ENCODE measurements at regions not wholly inside any gene's neighbourhood (a gene's known extent, or its start where the extent isn't known, plus 50 kb on each side); places are given as distances from the start of the nearest gene placed in this dataset.

DNA sequence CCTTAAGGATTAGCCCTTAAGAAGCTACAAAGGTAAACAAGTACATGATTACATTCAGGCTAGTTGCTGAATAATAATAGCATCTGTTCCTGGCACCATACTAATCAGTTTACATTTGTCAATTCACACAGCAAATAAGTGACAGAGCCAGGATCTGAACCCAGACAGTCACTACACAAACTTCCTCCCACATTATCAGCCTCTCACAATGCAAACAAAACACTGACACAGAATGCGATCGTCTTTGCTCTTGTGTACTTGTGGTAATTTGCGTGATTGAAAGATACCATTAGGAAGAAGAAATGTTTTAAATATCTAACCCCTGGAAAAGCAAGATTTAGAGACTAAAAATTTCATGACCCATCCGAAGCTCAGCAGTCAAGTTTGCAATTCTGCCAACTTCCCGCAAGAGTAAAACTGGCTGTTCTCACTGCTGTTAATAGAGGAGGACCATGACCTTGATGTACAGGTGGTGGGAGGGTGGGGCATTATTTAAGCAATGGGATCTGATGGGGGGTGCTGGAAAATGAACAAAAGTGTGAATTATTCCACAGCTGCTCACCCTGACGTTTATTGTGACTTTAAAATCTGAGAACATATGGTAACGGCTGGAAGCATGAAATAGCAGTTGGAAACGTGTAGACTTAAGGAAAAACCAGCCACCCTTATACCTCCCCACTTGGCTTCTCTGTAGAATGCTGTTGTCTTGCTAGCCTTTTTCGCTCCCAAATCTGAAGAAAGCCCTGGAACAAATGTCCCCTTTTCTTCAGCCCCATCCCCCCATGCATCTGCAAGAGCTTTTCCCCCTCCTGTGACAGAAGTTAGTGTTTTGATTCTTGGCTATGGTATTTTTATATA lies 95.3 kb upstream of the ARMC2 start:
- no peak overlapping the region for H3K4me3 ChIP-seq (ENCODE audit: low read length)
- 83% methylated on average over 9 of the region's 9 CpGs for WGBS
- DNase-seq (no peak), ATAC-seq (no peak)
- H3K27ac ChIP-seq (ENCODE audit: low read length), result no peak overlapping the region
- H3K4me1 ChIP-seq (ENCODE audit: control insufficient read depth, insufficient read depth, low read length), result peaks cover 7% of the 10 kb centered on the region
- intact Hi-C loops (cut with DNase I), result no loop called here
- H3K9me3 ChIP-seq (ENCODE audit: control insufficient read depth, low read length), result no peaks in the 10 kb centered on the region
- no peaks in the 10 kb centered on the region for H3K27me3 ChIP-seq (ENCODE audit: control insufficient read depth, insufficient read depth)

DNA sequence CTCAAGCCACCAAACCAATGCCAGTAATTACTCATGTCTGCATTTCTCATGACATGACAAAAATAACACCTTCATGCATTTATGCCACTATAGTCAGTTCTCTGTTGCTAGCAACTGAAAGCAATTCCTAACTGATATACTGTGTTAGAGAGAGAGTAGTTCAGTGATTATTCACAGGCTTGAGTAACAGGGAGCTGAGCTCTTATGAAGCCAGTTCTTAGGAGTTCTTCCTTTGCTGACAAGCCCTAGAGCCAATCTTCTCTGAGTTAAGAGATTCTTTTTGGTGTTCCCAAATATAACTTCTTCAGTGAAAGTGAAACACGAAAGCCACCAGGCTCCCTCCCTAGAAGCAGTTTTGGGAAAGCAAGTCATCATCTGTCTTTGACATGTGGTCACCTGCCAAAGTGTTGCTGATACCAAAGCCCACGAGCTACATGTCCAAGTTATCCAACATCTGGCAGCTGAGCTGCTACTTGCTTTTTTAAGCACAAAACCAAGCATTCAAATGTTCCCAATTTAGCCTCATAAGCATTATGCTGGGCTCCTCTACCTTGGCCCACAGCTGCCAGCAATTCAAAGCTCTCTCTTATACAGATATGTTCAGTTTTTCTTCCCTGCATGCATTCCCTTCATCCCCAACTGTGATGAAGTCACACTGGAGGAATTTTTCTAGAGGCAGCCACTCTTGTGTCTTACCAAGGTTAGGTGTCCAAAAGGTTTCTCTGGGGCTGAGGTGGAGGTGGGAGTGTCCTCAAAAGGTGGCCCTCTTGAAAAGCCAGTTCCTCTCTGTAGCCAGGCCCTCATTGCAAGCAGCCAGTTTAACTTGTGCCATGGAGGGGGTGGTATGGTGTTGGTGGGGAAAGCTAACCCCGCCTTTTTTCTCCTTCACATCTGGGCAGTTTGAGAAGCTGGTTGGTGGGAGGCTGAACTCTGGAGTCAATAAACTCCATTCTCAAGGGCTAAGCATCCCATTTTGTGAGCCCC lies 92.7 kb upstream of the ARMC2 start:
- DNase-seq (no peak), ATAC-seq (peak; percentile 49 to 51)
- WGBS, result 54% methylated on average over 3 of the region's 3 CpGs
- Histone ChIP-seq H3K27ac (ENCODE audit: low read length) (no peak overlapping the region), H3K4me3 (ENCODE audit: low read length) (no peak overlapping the region), H3K9me3 (ENCODE audit: control insufficient read depth, low read length) (no peaks in the 10 kb centered on the region), H3K27me3 (ENCODE audit: control insufficient read depth, insufficient read depth) (no peaks in the 10 kb centered on the region), H3K4me1 (ENCODE audit: control insufficient read depth, insufficient read depth, low read length) (peaks cover 7% of the 10 kb centered on the region)
- intact Hi-C loops (cut with DNase I), result no loop called here

DNA sequence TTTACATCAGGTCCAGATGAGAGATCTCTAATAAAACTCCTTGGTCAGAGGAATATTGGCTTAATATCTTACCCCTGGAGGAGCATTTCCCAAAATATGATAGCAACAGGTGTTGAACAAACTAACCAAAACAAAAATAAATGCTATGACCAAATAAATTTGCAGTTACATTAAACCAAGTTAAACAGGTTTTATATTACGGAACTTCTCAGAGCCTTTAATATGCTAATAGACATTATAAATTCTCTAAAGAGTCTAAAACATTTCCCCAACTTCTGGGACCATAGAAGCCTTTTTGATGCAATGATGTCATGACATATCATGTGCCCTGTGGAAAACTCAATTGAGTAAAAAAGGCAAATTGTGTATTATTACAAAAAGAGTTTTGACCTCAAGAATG lies 90.9 kb upstream of the ARMC2 start:
- no peak for ATAC-seq
- no peaks in the 10 kb centered on the region for H3K27me3 ChIP-seq (ENCODE audit: control insufficient read depth, insufficient read depth)

DNA sequence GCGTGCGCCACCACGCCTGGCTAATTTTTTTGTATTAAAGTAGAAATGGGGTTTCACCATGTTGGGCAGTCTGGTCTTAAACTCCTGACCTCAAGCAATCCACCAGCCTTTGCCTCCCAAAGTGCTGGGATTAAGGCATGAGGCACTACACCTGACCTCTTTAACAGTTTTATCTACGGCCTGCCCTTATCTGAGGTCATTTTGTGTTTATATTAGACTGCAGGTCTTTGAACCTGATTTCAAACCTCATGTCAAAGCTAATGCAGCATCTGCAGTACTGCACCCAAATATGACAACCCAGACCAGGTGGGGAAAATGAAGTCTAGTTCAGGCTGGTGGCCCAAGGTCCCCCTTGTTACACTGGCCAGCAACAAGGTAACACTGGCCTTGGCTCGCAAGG lies 89.3 kb upstream of the ARMC2 start:
- Histone ChIP-seq H3K4me1 (ENCODE audit: control insufficient read depth, insufficient read depth, low read length) (peaks cover 9% of the 10 kb centered on the region), H3K9me3 (ENCODE audit: control insufficient read depth, low read length) (no peaks in the 10 kb centered on the region), H3K27ac (ENCODE audit: low read length) (no peak overlapping the region), H3K27me3 (ENCODE audit: control insufficient read depth, insufficient read depth) (no peaks in the 10 kb centered on the region), H3K4me3 (ENCODE audit: low read length) (no peak overlapping the region)
- DNase-seq (no peak), ATAC-seq (no peak)
- 89% methylated on average over 5 of the region's 5 CpGs for WGBS
- intact Hi-C loops (cut with DNase I), result no loop called here

More for the DNA sequence above, 90.9 kb upstream of the ARMC2 start:
- Histone ChIP-seq H3K9me3 (ENCODE audit: control insufficient read depth, low read length) (no peaks in the 10 kb centered on the region), H3K27ac (ENCODE audit: low read length) (no peak overlapping the region), H3K4me1 (ENCODE audit: control insufficient read depth, insufficient read depth, low read length) (peaks cover 10% of the 10 kb centered on the region), H3K4me3 (ENCODE audit: low read length) (no peak overlapping the region)
- 99% methylated on average over 1 of the region's 1 CpG for WGBS
- intact Hi-C loops (cut with DNase I), result no loop called here
- DNase-seq, result no peak

- Histone ChIP-seq H3K4me3 (ENCODE audit: low read length) (no peak overlapping the region), H3K9me3 (ENCODE audit: control insufficient read depth, low read length) (no peaks in the 10 kb centered on the region), H3K27ac (ENCODE audit: low read length) (no peak overlapping the region), H3K27me3 (ENCODE audit: control insufficient read depth, insufficient read depth) (no peaks in the 10 kb centered on the region), H3K4me1 (ENCODE audit: control insufficient read depth, insufficient read depth, low read length) (peaks cover 12% of the 10 kb centered on the region)
- DNase-seq (peak in 1 of 3 donors; percentile 58), ATAC-seq (peak; percentile 33 to 46)
- intact Hi-C loops (cut with DNase I), result no loop called here
- 49% methylated on average over 9 of the region's 9 CpGs for WGBS
Observed at GRCh38 chr6:108760126-108761050, 87.8 kb upstream of the ARMC2 start.

- Histone ChIP-seq H3K4me3 (ENCODE audit: low read length) (no peak overlapping the region), H3K4me1 (ENCODE audit: control insufficient read depth, insufficient read depth, low read length) (peaks cover 9% of the 10 kb centered on the region), H3K9me3 (ENCODE audit: control insufficient read depth, low read length) (no peaks in the 10 kb centered on the region), H3K27ac (ENCODE audit: low read length) (no peak overlapping the region), H3K27me3 (ENCODE audit: control insufficient read depth, insufficient read depth) (no peaks in the 10 kb centered on the region)
- 81% methylated on average over 1 of the region's 1 CpG for WGBS
- intact Hi-C loops (cut with DNase I), result no loop called here
- ATAC-seq (no peak), DNase-seq (no peak)
Observed at GRCh38 chr6:108762394-108762793, 85.8 kb upstream of the ARMC2 start.

- H3K4me3 ChIP-seq (ENCODE audit: low read length), result no peak overlapping the region
- H3K27ac ChIP-seq (ENCODE audit: low read length), result no peak overlapping the region
- intact Hi-C loops (cut with DNase I), result no loop called here
- H3K4me1 ChIP-seq (ENCODE audit: control insufficient read depth, insufficient read depth, low read length), result peaks cover 9% of the 10 kb centered on the region
- 90% methylated on average over 10 of the region's 10 CpGs for WGBS
- no peaks in the 10 kb centered on the region for H3K9me3 ChIP-seq (ENCODE audit: control insufficient read depth, low read length)
- no peak for DNase-seq
- no peak for ATAC-seq
- H3K27me3 ChIP-seq (ENCODE audit: control insufficient read depth, insufficient read depth), result no peaks in the 10 kb centered on the region
Observed at GRCh38 chr6:108763931-108764579, 84.2 kb upstream of the ARMC2 start.

DNA sequence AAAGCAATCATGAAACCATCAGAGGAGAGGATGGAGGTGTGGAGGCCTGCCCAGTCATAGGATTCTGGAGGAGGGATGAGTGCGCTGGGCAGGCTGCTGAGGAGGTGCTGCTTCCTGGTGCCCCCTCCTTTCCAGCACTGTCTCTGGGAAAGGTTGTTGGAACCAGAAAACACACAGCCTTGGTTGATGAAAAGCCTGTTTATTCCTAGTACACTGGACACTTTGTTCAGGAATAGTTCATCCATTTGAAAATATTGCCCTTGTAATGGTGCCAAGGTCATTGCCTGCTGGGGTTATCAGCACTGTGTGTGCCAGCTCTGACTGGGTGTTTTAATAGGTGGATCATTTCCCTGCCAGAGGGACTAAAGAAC lies 83.7 kb upstream of the ARMC2 start:
- no peak overlapping the region for H3K27ac ChIP-seq (ENCODE audit: low read length)
- peaks cover 9% of the 10 kb centered on the region for H3K4me1 ChIP-seq (ENCODE audit: control insufficient read depth, insufficient read depth, low read length)
- no peaks in the 10 kb centered on the region for H3K27me3 ChIP-seq (ENCODE audit: control insufficient read depth, insufficient read depth)
- DNase-seq, result no peak
- 80% methylated on average over 1 of the region's 1 CpG for WGBS
- intact Hi-C loops (cut with DNase I), result no loop called here
- ATAC-seq, result peak; percentile 49 to 64
- H3K9me3 ChIP-seq (ENCODE audit: control insufficient read depth, low read length), result no peaks in the 10 kb centered on the region
- no peak overlapping the region for H3K4me3 ChIP-seq (ENCODE audit: low read length)

- Histone ChIP-seq H3K27me3 (ENCODE audit: control insufficient read depth, insufficient read depth) (no peaks in the 10 kb centered on the region), H3K9me3 (ENCODE audit: control insufficient read depth, low read length) (no peaks in the 10 kb centered on the region), H3K4me3 (ENCODE audit: low read length) (no peak overlapping the region), H3K27ac (ENCODE audit: low read length) (no peak overlapping the region), H3K4me1 (ENCODE audit: control insufficient read depth, insufficient read depth, low read length) (peaks cover 9% of the 10 kb centered on the region)
- intact Hi-C loops (cut with DNase I), result no loop called here
- ATAC-seq (no peak), DNase-seq (no peak)
- WGBS, result 94% methylated on average over 2 of the region's 2 CpGs
Observed at GRCh38 chr6:108765495-108765894, 82.7 kb upstream of the ARMC2 start.

DNA sequence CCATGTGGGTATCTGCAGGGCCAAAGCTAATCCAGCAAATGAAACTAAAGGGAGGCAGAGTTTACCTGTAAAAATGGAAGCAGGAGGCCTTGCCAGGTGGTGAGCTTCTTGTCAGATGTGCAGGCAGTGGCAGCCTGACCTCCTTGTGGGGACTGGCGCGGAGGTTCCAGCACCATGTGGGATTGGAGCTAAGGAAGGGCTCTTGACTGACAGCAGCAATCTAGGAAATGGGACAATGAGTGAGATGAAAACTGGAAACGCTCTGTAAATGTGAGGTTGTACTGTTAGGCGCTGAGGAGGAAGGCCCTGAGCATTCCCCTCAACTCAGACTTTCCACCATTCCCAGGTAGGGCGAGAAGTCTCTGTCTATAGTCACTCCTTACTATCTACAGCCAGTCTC lies 81.8 kb upstream of the ARMC2 start:
- H3K27me3 ChIP-seq (ENCODE audit: control insufficient read depth, insufficient read depth), result no peaks in the 10 kb centered on the region
- intact Hi-C loops (cut with DNase I), result no loop called here
- DNase-seq (no peak), ATAC-seq (no peak)
- H3K27ac ChIP-seq (ENCODE audit: low read length), result no peak overlapping the region
- no peak overlapping the region for H3K4me3 ChIP-seq (ENCODE audit: low read length)
- WGBS, result 97% methylated on average over 5 of the region's 5 CpGs
- peaks cover 3% of the 10 kb centered on the region for H3K4me1 ChIP-seq (ENCODE audit: control insufficient read depth, insufficient read depth, low read length)
- H3K9me3 ChIP-seq (ENCODE audit: control insufficient read depth, low read length), result no peaks in the 10 kb centered on the region

All from right cardiac atrium (tissue), 5 donors.